IPS-20b (cell line): ENCODE measurements at regions not wholly inside any gene's neighbourhood (a gene's known extent, or its start where the extent isn't known, plus 50 kb on each side); places are given as distances from the start of the nearest gene placed in this dataset.

Experiments
- H3K27ac ChIP-seq: one replicate; pipeline ENCODE4 v1.5.1; 2013; ENCODE audit warnings: low read length
- H3K27me3 ChIP-seq: 2 replicates; pipeline ENCODE4 v1.6.1; 2013; ENCODE audit warnings: mild to moderate bottlenecking, low read length, inconsistent platforms; ENCODE audit not compliant: insufficient read depth
- H3K36me3 ChIP-seq: 2 replicates; pipeline ENCODE4 v1.6.1; 2013; ENCODE audit warnings: low read depth, mild to moderate bottlenecking, inconsistent platforms, low read length, moderate library complexity; ENCODE audit not compliant: insufficient read depth
- H3K4me1 ChIP-seq: 2 replicates; pipeline ENCODE4 v1.6.1; 2013; ENCODE audit warnings: mild to moderate bottlenecking, control low read depth, inconsistent platforms, low read length, moderate library complexity; ENCODE audit not compliant: insufficient read depth
- H3K4me3 ChIP-seq: 2 replicates; pipeline ENCODE4 v1.5.1; 2013; ENCODE audit warnings: mild to moderate bottlenecking, low read length, inconsistent platforms
- H3K9ac ChIP-seq: 2 replicates; pipeline ENCODE4 v1.6.1; 2013; ENCODE audit warnings: low read depth, mild to moderate bottlenecking, inconsistent platforms, low read length, moderate library complexity
- H3K9me3 ChIP-seq: 2 replicates; pipeline ENCODE4 v1.6.1; 2013; ENCODE audit warnings: mild to moderate bottlenecking, low read depth, low read length, inconsistent platforms; ENCODE audit not compliant: insufficient read depth

GRCh38 chr12:58174316-58174715, 232.9 kb downstream of the ATP23 start:
- no peak overlapping the region for H3K27ac ChIP-seq
- H3K4me3 ChIP-seq, result no peak overlapping the region
- no peaks in the 10 kb centered on the region for H3K36me3 ChIP-seq
- peaks cover 8% of the 10 kb centered on the region for H3K27me3 ChIP-seq
- no peaks in the 10 kb centered on the region for H3K9me3 ChIP-seq
- H3K9ac ChIP-seq, result no peak overlapping the region
- no peaks in the 10 kb centered on the region for H3K4me1 ChIP-seq

GRCh38 chr12:58176296-58176869, 235.0 kb downstream of the ATP23 start:
- no peaks in the 10 kb centered on the region for H3K36me3 ChIP-seq
- H3K27me3 ChIP-seq, result peaks cover 8% of the 10 kb centered on the region
- no peak overlapping the region for H3K9ac ChIP-seq
- H3K4me3 ChIP-seq, result no peak overlapping the region
- no peak overlapping the region for H3K27ac ChIP-seq
- 0 out of 2 replicates have a peak, but pooled peaks cover 2% of the 10 kb centered on the region for H3K4me1 ChIP-seq
- no peaks in the 10 kb centered on the region for H3K9me3 ChIP-seq

- Histone ChIP-seq H3K27ac (no peak overlapping the region), H3K4me1 (0 out of 2 replicates have a peak, but pooled peaks cover 2% of the 10 kb centered on the region), H3K4me3 (no peak overlapping the region), H3K36me3 (no peaks in the 10 kb centered on the region), H3K9ac (no peak overlapping the region), H3K27me3 (peaks cover 8% of the 10 kb centered on the region), H3K9me3 (no peaks in the 10 kb centered on the region)
These were observed 236.0 kb downstream of the ATP23 start for GRCh38 chr12:58177366-58177765.

GRCh38 chr12:58184212-58184611, 242.8 kb downstream of the ATP23 start:
- no peaks in the 10 kb centered on the region for H3K36me3 ChIP-seq
- H3K4me3 ChIP-seq, result no peak overlapping the region
- no peak overlapping the region for H3K9ac ChIP-seq
- H3K27ac ChIP-seq, result no peak overlapping the region
- 0 out of 2 replicates have a peak, but pooled peaks cover 2% of the 10 kb centered on the region for H3K4me1 ChIP-seq
- H3K9me3 ChIP-seq, result peaks cover 7% of the 10 kb centered on the region; the same call in 1 of the 2 replicates
- no peaks in the 10 kb centered on the region for H3K27me3 ChIP-seq

- peaks cover 7% of the 10 kb centered on the region; the same call in 1 of the 2 replicates for H3K9me3 ChIP-seq
- no peak overlapping the region for H3K4me3 ChIP-seq
- H3K36me3 ChIP-seq, result no peaks in the 10 kb centered on the region
- no peaks in the 10 kb centered on the region for H3K27me3 ChIP-seq
- no peaks in the 10 kb centered on the region for H3K4me1 ChIP-seq
- H3K9ac ChIP-seq, result no peak overlapping the region
- no peak overlapping the region for H3K27ac ChIP-seq
These were observed 245.0 kb downstream of the ATP23 start for GRCh38 chr12:58186401-58186800.

GRCh38 chr12:58186914-58187313, 245.5 kb downstream of the ATP23 start:
- no peak overlapping the region for H3K9ac ChIP-seq
- H3K27ac ChIP-seq, result no peak overlapping the region
- no peaks in the 10 kb centered on the region for H3K4me1 ChIP-seq
- H3K9me3 ChIP-seq, result peaks cover 7% of the 10 kb centered on the region; the same call in 1 of the 2 replicates
- no peak overlapping the region for H3K4me3 ChIP-seq
- no peaks in the 10 kb centered on the region for H3K36me3 ChIP-seq
- no peaks in the 10 kb centered on the region for H3K27me3 ChIP-seq

GRCh38 chr12:58189030-58189429, 247.7 kb downstream of the ATP23 start:
- Histone ChIP-seq H3K27ac (no peak overlapping the region), H3K36me3 (no peaks in the 10 kb centered on the region), H3K4me1 (no peaks in the 10 kb centered on the region), H3K9ac (no peak overlapping the region), H3K9me3 (peaks cover 7% of the 10 kb centered on the region; the same call in 1 of the 2 replicates), H3K27me3 (no peaks in the 10 kb centered on the region), H3K4me3 (no peak overlapping the region)

- H3K9me3 ChIP-seq, result peaks cover 7% of the 10 kb centered on the region; the same call in 1 of the 2 replicates
- no peaks in the 10 kb centered on the region for H3K27me3 ChIP-seq
These were observed 248.5 kb downstream of the ATP23 start for GRCh38 chr12:58189893-58190292.

GRCh38 chr12:58190618-58191017, 249.3 kb downstream of the ATP23 start:
- no peak overlapping the region for H3K27ac ChIP-seq
- no peaks in the 10 kb centered on the region for H3K4me1 ChIP-seq
- no peaks in the 10 kb centered on the region for H3K27me3 ChIP-seq
- no peaks in the 10 kb centered on the region for H3K36me3 ChIP-seq
- no peak overlapping the region for H3K9ac ChIP-seq
- H3K4me3 ChIP-seq, result no peak overlapping the region
- H3K9me3 ChIP-seq, result peaks cover 7% of the 10 kb centered on the region; the same call in 1 of the 2 replicates

More at GRCh38 chr12:58189893-58190292, 248.5 kb downstream of the ATP23 start:
- Histone ChIP-seq H3K4me1 (no peaks in the 10 kb centered on the region), H3K4me3 (no peak overlapping the region), H3K36me3 (no peaks in the 10 kb centered on the region), H3K9ac (no peak overlapping the region), H3K27ac (no peak overlapping the region)

GRCh38 chr12:58196971-58197370, 255.6 kb downstream of the ATP23 start:
- Histone ChIP-seq H3K27me3 (no peaks in the 10 kb centered on the region), H3K36me3 (no peaks in the 10 kb centered on the region), H3K4me3 (no peak overlapping the region), H3K27ac (no peak overlapping the region), H3K4me1 (no peaks in the 10 kb centered on the region), H3K9ac (no peak overlapping the region), H3K9me3 (no peaks in the 10 kb centered on the region)

- Histone ChIP-seq H3K27ac (no peak overlapping the region), H3K4me3 (no peak overlapping the region), H3K4me1 (no peaks in the 10 kb centered on the region), H3K9ac (no peak overlapping the region), H3K27me3 (no peaks in the 10 kb centered on the region), H3K36me3 (no peaks in the 10 kb centered on the region), H3K9me3 (no peaks in the 10 kb centered on the region)
These were observed 261.8 kb downstream of the ATP23 start for GRCh38 chr12:58202933-58203718.

GRCh38 chr12:58204071-58204470, 262.7 kb downstream of the ATP23 start:
- no peak overlapping the region for H3K9ac ChIP-seq
- H3K27me3 ChIP-seq, result no peaks in the 10 kb centered on the region
- no peaks in the 10 kb centered on the region for H3K9me3 ChIP-seq
- H3K27ac ChIP-seq, result no peak overlapping the region
- no peak overlapping the region for H3K4me3 ChIP-seq
- H3K4me1 ChIP-seq, result no peaks in the 10 kb centered on the region
- no peaks in the 10 kb centered on the region for H3K36me3 ChIP-seq
